Ovary (tissue), 7 donors: ENCODE measurements at regions not wholly inside any gene's neighbourhood (a gene's known extent, or its start where the extent isn't known, plus 50 kb on each side); places are given as distances from the start of the nearest gene placed in this dataset.

ENCODE experiments used
- DNase-seq, 5 donors: peaks; one replicate each; pipeline ENCODE4 v3.0.0-alpha.2; 2019 to 2020
- H3K27ac ChIP-seq, 2 donors: fragments of 200-600 bp; one replicate each; pipeline versions ENCODE4 v1.5.1 to v1.8.0; 2019 to 2022
- H3K27me3 ChIP-seq: fragments of 200-600 bp; one replicate; pipeline ENCODE4 v1.8.0; 2022
- H3K36me3 ChIP-seq: fragments of 200-600 bp; sonication (generic); one replicate; pipeline ENCODE4 v1.5.1; 2019
- H3K4me1 ChIP-seq: one replicate; pipeline ENCODE4 v1.8.1; 2013; ENCODE audit warnings: mild to moderate bottlenecking, moderate library complexity; ENCODE audit not compliant: insufficient read depth
- H3K4me3 ChIP-seq: fragments of 200-600 bp; sonication (generic); one replicate; pipeline ENCODE4 v1.5.1; 2017
- H3K9me3 ChIP-seq, 2 donors: fragments of 200-600 bp in 1 of 2; sonication (generic) in 1 of 2; one replicate each; pipeline versions ENCODE4 v1.5.1 to v1.8.1; 2013 to 2019; ENCODE audit warnings: mild to moderate bottlenecking in 1 of 2, moderate library complexity in 1 of 2
- CTCF ChIP-seq, 3 donors: fragments of 450-650 bp in 2 of 3; fragments of 200-600 bp in 1 of 3; IDR thresholded peaks; one replicate each; pipeline versions ENCODE4 v1.5.1 to v1.8.0; 2016 to 2022; ENCODE audit warnings: antibody characterized with exemption in 3 of 3, mild to moderate bottlenecking in 1 of 3
- EP300 ChIP-seq: sonication (generic); formaldehyde crosslinking; IDR thresholded peaks from one replicate; pipeline ENCODE4 v1.6.1; 2017; ENCODE audit warnings: antibody characterized with exemption
- POLR2A ChIP-seq: fragments of 450-650 bp; IDR thresholded peaks from one replicate; pipeline ENCODE4 v1.6.1; 2017; ENCODE audit warnings: antibody characterized with exemption, mild to moderate bottlenecking, moderate library complexity
- WGBS, 3 donors: extraction: QIAGEN DNeasy Blood & Tissue Kit in 1 of 3; methylation state at CpG; one replicate each; pipeline versions ENCODE4 v1.1.5 to v1.1.7; 2013 to 2017; 5-methylcytosine and 5-hydroxymethylcytosine counted together
- intact Hi-C, 4 donors: fragments of 100-400 bp; cut with DNase I; formaldehyde crosslinking; loops; one replicate each; pipeline versions ENCODE4 v1.11.0 to v1.15.1; 2022 to 2023
- donor health status: DM: no; HTN: no; CAD: no; lungs with moderate emphysema.
- donor health status: DM: no; HTN: no; CAD: no.
- donor health status: Bipolar disorder and iron deficiency.
- donor health status: DM: no; HTN: no; CAD: no.
- donor health status: DM: yes; HTN: yes; CAD: no.

GRCh38 chr5:125315306-125315705 is 568.9 kb upstream of the ZNF608 start:
- WGBS, 3 donors, result 31 to 54% (median 32%) methylated on average over 1 of the region's 1 CpG

GRCh38 chr5:125316391-125316790 is 570.0 kb upstream of the ZNF608 start:
- no peaks in the 10 kb centered on the region for H3K4me1 ChIP-seq
- no peak overlapping the region for H3K4me3 ChIP-seq
- H3K9me3 ChIP-seq, result no peaks in the 10 kb centered on the region
- intact Hi-C loops, result no loop called here
- no peak overlapping the region for H3K27ac ChIP-seq
- H3K27me3 ChIP-seq, result no peaks in the 10 kb centered on the region
- TF ChIP-seq POLR2A (no peak), EP300 (no peak), CTCF (IDR thresholded peaks at IDR 0.05) (no peak)
- DNase-seq, result no peak
- H3K36me3 ChIP-seq, result no peaks in the 10 kb centered on the region
- WGBS, 3 donors, result 80 to 89% (median 81%) methylated on average over 3 of the region's 3 CpGs

More at GRCh38 chr5:125315306-125315705, 568.9 kb upstream of the ZNF608 start:
- H3K36me3 ChIP-seq, result no peaks in the 10 kb centered on the region
- H3K27me3 ChIP-seq, result no peaks in the 10 kb centered on the region
- H3K4me3 ChIP-seq, result no peak overlapping the region
- no peaks in the 10 kb centered on the region for H3K4me1 ChIP-seq
- no peaks in the 10 kb centered on the region for H3K9me3 ChIP-seq
- no peak for TF ChIP-seq CTCF (IDR thresholded peaks at IDR 0.05)
- no peak for TF ChIP-seq EP300
- TF ChIP-seq POLR2A, result no peak
- intact Hi-C loops, result no loop called here
- no peak overlapping the region for H3K27ac ChIP-seq
- DNase-seq, result no peak

GRCh38 chr5:125316915-125317535 is 570.6 kb upstream of the ZNF608 start:
- no peaks in the 10 kb centered on the region for H3K4me1 ChIP-seq
- WGBS, 3 donors, result 67 to 73% (median 73%) methylated on average over 7 of the region's 7 CpGs
- no peak overlapping the region for H3K27ac ChIP-seq
- no peaks in the 10 kb centered on the region for H3K27me3 ChIP-seq
- H3K4me3 ChIP-seq, result no peak overlapping the region
- no peaks in the 10 kb centered on the region for H3K9me3 ChIP-seq
- no peaks in the 10 kb centered on the region for H3K36me3 ChIP-seq
- intact Hi-C loops, result no loop called here
- TF ChIP-seq EP300 (no peak), CTCF (IDR thresholded peaks at IDR 0.05) (no peak), POLR2A (no peak)
- no peak for DNase-seq

GRCh38 chr5:125317536-125317995 is 571.1 kb upstream of the ZNF608 start:
- TF ChIP-seq CTCF (IDR thresholded peaks at IDR 0.05) (no peak), POLR2A (no peak), EP300 (no peak)
- WGBS, 3 donors, result 74 to 85% (median 77%) methylated on average over 5 of the region's 5 CpGs
- intact Hi-C loops, result no loop called here

More at GRCh38 chr5:125317536-125317995, 571.1 kb upstream of the ZNF608 start:
- Histone ChIP-seq H3K27ac (no peak overlapping the region), H3K9me3 (no peaks in the 10 kb centered on the region), H3K36me3 (no peaks in the 10 kb centered on the region), H3K4me3 (no peak overlapping the region), H3K27me3 (no peaks in the 10 kb centered on the region), H3K4me1 (no peaks in the 10 kb centered on the region)
- no peak for DNase-seq
